HG03520 (cell line): ENCODE measurements at regions not wholly inside any gene's neighbourhood (a gene's known extent, or its start where the extent isn't known, plus 50 kb on each side); places are given as distances from the start of the nearest gene placed in this dataset.

ENCODE experiments used
- ATAC-seq: cut with Tn5 transposase; IDR thresholded peaks from one replicate; pipeline ENCODE4 v1.9.1; 2021; ENCODE audit warnings: mild to moderate bottlenecking, moderate library complexity; ENCODE audit not compliant: unreplicated experiment

- no peak for ATAC-seq
These were observed 368.7 kb upstream of the PROK2 start for GRCh38 chr3:72153477-72154314.

- ATAC-seq = no peak
These were observed 367.9 kb upstream of the PROK2 start for GRCh38 chr3:72152551-72153476.

DNA sequence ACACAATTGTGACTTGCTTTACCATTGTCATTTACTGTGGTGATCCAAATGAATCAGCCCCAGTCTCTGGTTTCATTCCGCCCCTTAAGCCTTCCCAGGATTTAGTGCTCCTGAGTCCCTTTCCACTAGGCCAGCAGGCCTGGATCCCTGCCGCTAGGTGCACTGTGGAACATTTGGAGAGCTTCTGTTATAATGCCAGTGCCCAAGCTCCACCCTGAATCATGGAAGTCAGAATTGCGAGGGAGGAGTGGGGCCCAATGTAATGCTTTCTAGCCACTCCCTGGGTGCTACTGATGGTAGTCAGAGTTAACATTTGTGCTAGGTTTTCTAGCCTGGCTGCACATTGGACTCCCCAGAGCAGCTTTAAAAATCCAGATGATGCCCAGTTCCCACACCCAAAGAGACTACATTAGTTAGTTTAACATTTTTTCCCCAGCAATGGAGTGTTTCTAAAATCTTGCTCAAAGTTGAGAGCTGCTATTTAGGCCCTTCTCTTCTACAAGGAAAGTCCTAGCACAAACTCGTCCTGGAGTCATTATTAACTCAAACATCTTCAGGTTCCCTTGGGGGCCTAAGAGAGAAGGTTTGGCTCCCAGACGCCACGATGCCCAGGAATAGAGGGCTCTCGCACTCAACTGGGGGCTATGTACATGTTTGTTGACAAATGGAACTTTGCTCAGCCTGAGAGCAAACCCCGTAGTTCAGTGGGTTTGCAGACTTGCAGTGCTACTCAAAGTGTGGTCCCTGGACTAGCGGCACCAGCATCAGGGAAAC, 366.7 kb upstream of the PROK2 start:
- ATAC-seq = no peak

DNA sequence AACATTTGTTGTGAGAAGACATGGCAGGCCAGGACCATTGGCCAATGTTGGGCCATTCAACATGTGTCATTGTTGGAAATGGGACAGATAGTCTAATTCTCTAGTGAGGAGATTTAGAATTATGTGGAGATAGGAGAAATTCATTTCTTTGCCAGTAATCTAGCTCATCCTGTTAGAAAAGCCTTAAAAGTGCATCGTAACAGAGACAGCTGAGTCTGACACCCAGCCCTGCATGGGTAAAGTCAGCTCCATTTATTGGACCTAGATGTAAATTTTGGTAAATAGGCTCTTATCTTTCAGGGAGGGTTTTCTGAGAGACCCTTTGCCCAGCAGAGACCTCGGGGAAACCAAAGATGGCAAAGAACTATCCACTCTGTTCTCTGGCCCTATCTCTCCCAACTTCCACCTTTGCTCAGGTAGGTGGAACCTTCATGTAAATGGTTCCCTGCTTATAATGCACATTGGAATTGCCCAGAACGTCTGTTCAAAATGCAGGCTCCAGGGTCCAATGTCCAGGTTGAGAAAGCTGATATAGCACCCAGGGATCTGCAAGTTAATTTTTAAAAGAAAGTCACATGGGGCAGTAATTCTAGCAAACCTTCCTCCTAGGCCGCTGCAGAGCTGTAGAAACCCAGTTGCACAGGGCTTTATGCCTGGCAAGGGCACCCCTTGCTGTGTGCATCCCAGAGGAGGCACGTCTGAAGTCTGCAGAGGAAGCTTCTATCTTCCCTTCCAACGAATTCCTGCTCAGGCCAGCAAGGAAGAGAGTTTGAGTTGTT, 365.9 kb upstream of the PROK2 start:
- no peak for ATAC-seq

DNA sequence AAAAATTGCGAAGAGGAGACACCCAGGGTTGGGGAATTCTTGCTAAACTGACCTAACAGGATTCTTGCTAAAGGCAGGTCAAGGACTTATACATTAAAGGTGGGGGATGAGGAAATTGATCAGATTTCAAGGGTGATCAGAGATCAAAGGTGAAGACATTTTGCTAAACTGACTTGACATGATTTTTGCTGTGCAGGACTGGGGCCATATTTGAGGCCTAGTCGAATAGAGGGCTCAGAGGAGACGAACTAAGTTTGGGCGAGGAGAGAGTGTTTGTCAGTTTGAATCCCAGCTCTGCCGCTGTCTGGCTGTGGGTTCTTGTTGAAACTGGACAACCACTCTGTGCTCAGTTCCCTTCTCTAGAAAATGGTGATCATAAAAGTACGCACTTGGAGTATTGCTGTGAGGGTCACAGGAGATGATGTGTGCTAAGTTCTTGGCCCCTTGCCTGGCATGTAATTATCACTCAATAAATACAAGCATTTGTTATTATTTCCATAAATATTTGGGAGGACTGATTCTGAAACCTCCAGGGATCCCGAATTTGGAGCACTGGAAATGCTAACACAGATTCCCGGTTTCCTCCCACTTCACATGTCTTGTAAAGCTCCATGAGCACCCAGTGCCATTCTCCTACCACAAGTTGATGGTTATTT, 364.8 kb upstream of the PROK2 start:
- ATAC-seq = no peak

DNA sequence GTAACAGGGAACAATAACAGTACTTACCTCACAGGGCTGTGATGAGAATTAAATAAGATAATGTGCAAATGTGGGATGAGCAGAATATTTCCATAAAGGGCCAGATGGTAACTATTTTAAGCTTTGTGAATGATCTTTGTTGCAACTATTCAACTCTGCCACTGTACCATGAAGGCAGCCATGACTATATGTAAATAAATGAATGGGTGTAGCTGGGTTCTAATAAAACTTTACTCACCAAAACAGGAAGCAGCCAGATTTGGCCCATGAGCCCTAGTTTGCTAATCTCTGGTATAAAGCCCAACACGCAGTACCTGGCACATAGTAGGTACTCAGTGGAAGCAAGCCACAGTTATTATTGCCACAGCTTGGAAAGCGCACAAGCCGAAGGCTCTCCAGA, 362.7 kb upstream of the PROK2 start:
- ATAC-seq = no peak

- ATAC-seq = no peak
These were observed 360.8 kb upstream of the PROK2 start for GRCh38 chr3:72145506-72146380.

DNA sequence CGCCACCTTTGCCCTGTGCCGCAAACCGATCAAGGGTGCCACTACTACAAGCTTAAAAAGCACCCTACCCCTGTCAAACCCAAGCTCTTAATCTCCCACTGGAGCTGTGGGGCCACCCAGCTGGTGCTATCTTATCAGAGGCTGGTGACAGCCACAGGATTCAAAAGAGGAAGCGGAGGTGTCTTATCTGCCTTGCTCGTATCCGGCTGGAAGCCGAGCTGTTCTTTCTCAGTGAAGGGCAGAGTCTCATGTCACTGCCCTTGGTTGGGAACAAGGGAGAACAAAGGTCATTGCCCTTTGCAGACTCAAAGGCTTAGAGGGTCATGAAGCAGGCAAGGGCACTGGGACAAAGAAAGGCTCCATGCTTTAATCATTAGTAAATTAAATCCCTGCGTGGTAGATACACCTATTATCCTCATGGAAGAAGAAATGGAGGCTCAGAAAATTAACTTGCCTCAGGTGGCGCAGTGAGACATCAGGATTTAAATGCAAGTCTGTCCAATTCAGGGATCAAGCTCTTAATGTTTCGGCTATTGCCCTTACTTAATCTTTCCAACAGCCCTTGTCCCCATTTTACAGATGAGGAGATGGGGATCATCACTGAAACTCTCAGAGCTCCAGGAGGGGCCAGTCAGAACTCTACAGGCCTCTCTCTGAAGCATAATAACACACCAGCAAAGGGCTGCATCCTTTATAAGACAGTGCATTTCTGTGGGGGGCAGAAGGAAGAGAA, 360.0 kb upstream of the PROK2 start:
- no peak for ATAC-seq

DNA sequence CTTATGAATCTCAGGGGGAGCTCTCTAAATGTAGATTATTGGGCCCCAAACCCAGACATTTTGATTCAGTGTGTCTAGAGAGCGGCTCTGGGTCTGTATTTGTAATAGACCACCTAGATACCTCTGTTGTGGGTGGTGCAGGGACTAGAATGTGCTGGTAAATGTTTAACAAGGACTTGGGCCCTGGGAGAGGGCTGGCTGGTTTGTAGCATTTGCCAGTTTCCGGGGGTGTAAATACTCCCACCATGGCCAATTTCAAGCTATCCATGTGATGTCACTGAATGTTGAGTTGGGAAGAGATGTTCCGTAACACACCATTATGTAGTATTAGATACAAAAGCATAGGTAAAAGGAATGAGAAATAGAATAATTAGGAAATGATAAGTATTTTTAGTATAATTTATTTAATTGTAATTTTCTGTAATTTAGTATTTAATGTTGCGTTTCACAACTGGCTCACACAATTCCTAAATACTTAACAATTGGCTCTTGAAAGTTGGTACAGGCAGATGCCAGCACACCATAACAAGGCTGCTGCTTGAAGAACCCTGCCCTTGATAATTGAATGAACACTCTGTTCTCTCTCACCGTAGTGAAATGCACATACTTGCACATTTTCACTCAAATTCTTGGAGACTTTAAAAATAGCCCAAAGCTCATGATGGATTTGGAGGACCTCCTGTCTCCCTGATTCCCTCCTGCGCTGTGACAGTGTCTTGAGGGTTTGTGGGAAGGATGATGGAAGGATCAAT, 359.2 kb upstream of the PROK2 start:
- no peak for ATAC-seq

- ATAC-seq = no peak
These were observed 358.4 kb upstream of the PROK2 start for GRCh38 chr3:72143322-72143721.

GRCh38 chr3:72142028-72142427, 357.1 kb upstream of the PROK2 start:
- no peak for ATAC-seq

DNA sequence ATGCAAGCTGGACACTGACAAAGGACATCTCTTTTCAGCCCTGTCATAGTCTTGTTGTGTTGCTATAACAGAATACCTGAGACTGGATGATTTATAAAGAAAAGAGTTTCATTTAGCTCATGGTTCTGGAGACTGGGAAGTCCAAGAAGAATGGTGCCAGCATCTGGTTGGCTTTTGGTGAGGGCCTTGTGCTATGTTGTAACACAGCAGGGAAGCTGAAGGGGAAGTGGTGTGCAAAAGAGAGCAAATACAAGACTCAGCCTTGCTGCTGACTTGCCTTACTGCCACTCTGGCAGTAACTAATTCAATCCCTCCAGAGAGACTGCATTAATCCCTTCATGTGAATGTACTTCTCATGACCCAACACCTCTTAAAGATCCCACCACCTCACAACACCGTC, 356.3 kb upstream of the PROK2 start:
- no peak for ATAC-seq

DNA sequence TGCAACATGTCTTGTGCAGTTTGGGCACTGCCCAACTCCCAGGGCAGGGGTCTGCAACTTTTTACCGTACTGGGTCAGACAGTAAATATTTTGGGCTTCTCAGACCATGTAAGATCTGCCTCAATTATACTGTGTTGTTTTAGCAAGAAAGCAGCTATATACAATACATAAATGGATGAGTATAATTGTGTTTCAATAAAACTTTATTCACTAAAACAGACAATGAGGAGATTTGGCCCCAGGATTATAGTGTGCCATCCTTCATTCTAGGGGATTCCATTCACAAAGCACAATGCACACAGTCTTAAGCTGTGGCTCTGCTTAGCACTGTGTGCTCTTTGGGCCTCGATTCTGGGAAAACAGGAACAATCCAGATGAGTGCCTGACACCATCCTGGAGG, 354.4 kb upstream of the PROK2 start:
- ATAC-seq = no peak

- peak; percentile 37 for ATAC-seq
These were observed 353.2 kb upstream of the PROK2 start for GRCh38 chr3:72137865-72138861.

- no peak for ATAC-seq
These were observed 350.7 kb upstream of the PROK2 start for GRCh38 chr3:72135636-72136035.

GRCh38 chr3:72134989-72135451, 350.1 kb upstream of the PROK2 start:
- ATAC-seq = peak; percentile 46
